ENCODE measurements at regions not wholly inside any gene's neighbourhood (a gene's known extent, or its start where the extent isn't known, plus 50 kb on each side); places are given as distances from the start of the nearest gene placed in this dataset.
"Not testable (repeated sequence)": the region's sequence is repeated elsewhere in the genome, so short reads cannot be mapped to it uniquely, and the experiment has no call there.

GRCh38 chr6:15121977-15122550 lies 123.8 kb upstream of the JARID2 start:
- DNase-seq (ENCODE audit: low spot score), result no peak

- DNase-seq (ENCODE audit: low spot score), result no peak
These were observed 116.0 kb upstream of the JARID2 start for GRCh38 chr6:15129887-15130286.

- no peak for DNase-seq (ENCODE audit: low spot score)
These were observed 114.6 kb upstream of the JARID2 start for GRCh38 chr6:15131234-15131633.

- DNase-seq (ENCODE audit: low spot score), result no peak
These were observed 114.2 kb upstream of the JARID2 start for GRCh38 chr6:15131651-15132061.

GRCh38 chr6:15132167-15132566 lies 113.7 kb upstream of the JARID2 start:
- DNase-seq (ENCODE audit: low spot score), result no peak

GRCh38 chr6:15132854-15133670 lies 112.8 kb upstream of the JARID2 start:
- DNase-seq (ENCODE audit: low spot score), result peak; percentile 95

- DNase-seq (ENCODE audit: low spot score), result no peak
These were observed 108.8 kb upstream of the JARID2 start for GRCh38 chr6:15137086-15137485.

- no peak for DNase-seq (ENCODE audit: low spot score)
These were observed 102.8 kb upstream of the JARID2 start for GRCh38 chr6:15143086-15143485.

GRCh38 chr6:15143540-15143939 lies 102.3 kb upstream of the JARID2 start:
- DNase-seq (ENCODE audit: low spot score), result no peak

GRCh38 chr6:15145821-15146220 lies 100.0 kb upstream of the JARID2 start:
- DNase-seq (ENCODE audit: low spot score), result no peak

- no peak for DNase-seq (ENCODE audit: low spot score)
These were observed 98.0 kb upstream of the JARID2 start for GRCh38 chr6:15147827-15148226.

GRCh38 chr6:15148356-15148946 lies 97.4 kb upstream of the JARID2 start:
- peak; percentile 71 for DNase-seq (ENCODE audit: low spot score)

GRCh38 chr6:15150207-15150606 lies 95.7 kb upstream of the JARID2 start:
- DNase-seq (ENCODE audit: low spot score), result no peak

- no peak for DNase-seq (ENCODE audit: low spot score)
These were observed 93.2 kb upstream of the JARID2 start for GRCh38 chr6:15152700-15153099.

GRCh38 chr6:15153191-15153590 lies 92.7 kb upstream of the JARID2 start:
- DNase-seq (ENCODE audit: low spot score), result no peak

GRCh38 chr6:15157479-15157878 lies 88.4 kb upstream of the JARID2 start:
- DNase-seq (ENCODE audit: low spot score), result no peak

GRCh38 chr6:15158821-15159619 lies 86.8 kb upstream of the JARID2 start:
- no peak for DNase-seq (ENCODE audit: low spot score)

- DNase-seq (ENCODE audit: low spot score), result no peak
These were observed 85.1 kb upstream of the JARID2 start for GRCh38 chr6:15160812-15161211.

- not testable (repeated sequence) for DNase-seq (ENCODE audit: low spot score)
These were observed 81.0 kb upstream of the JARID2 start for GRCh38 chr6:15164855-15165254.

GRCh38 chr6:15166121-15166520 lies 79.7 kb upstream of the JARID2 start:
- no peak for DNase-seq (ENCODE audit: low spot score)

- no peak for DNase-seq (ENCODE audit: low spot score)
These were observed 75.7 kb upstream of the JARID2 start for GRCh38 chr6:15170126-15170525.

- no peak for DNase-seq (ENCODE audit: low spot score)
These were observed 74.8 kb upstream of the JARID2 start for GRCh38 chr6:15171026-15171425.
